Astrocyte of the cerebellum (primary cell): ENCODE measurements at regions not wholly inside any gene's neighbourhood (a gene's known extent, or its start where the extent isn't known, plus 50 kb on each side); places are given as distances from the start of the nearest gene placed in this dataset.

Experiments used
- DNase-seq: peaks from one replicate; pipeline ENCODE4 v3.0.0-alpha.2; 2011; ENCODE audit warnings: low read depth
- H3K4me3 ChIP-seq: 2 replicates; pipeline ENCODE4 v1.5.1; 2011; ENCODE audit warnings: mild to moderate bottlenecking, low read depth, low read length, moderate library complexity
- CTCF ChIP-seq: IDR thresholded peaks from 2 replicates; pipeline ENCODE4 v1.5.1; 2012; ENCODE audit warnings: low read length, low read depth, moderate library complexity, mild to moderate bottlenecking; ENCODE audit errors: missing control alignments
- in situ Hi-C: cut with HindIII; loops from 2 replicates; pipeline ENCODE4 v1.10.0; 2017; ENCODE audit warnings: low sequenced_read_pairs

GRCh38 chr13:47723898-47724297, 277.2 kb downstream of the SUCLA2 start:
- no peak for TF ChIP-seq CTCF
- no peak overlapping the region for H3K4me3 ChIP-seq
- in situ Hi-C loops: no loop called here

GRCh38 chr13:47719164-47719563, 281.9 kb downstream of the SUCLA2 start:
- TF ChIP-seq CTCF: no peak
- H3K4me3 ChIP-seq: no peak overlapping the region
- in situ Hi-C loops: no loop called here
- no peak for DNase-seq

More at GRCh38 chr13:47723898-47724297, 277.2 kb downstream of the SUCLA2 start:
- no peak for DNase-seq

DNA sequence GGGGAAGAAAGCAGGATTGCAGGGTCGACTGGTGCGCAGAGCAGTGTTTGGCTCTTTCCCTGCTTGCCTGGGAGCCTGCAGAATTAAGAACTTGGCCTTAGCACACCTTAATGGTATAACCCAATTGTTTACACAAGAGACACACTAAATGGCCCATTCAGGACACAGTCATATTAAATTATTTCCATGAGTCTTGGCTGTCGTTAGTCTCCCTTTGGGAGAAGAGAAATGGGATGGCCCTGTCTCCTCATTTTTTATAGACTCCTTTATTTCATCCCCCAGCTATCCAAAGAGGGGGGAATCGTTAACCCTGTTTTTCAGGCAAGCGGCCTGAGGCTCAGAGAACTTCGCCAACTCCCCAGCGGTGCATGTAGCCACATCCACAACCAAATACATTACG, 282.5 kb downstream of the SUCLA2 start:
- in situ Hi-C loops: no loop called here
- DNase-seq: no peak
- no peak for TF ChIP-seq CTCF
- H3K4me3 ChIP-seq: no peak overlapping the region

- in situ Hi-C loops: no loop called here
- no peak for DNase-seq
- no peak for TF ChIP-seq CTCF
- H3K4me3 ChIP-seq: no peak overlapping the region
These were observed 292.7 kb downstream of the SUCLA2 start for GRCh38 chr13:47708386-47708785.

- no peak for DNase-seq
- no peak for TF ChIP-seq CTCF
- H3K4me3 ChIP-seq: no peak overlapping the region
- in situ Hi-C loops: no loop called here
These were observed 293.7 kb downstream of the SUCLA2 start for GRCh38 chr13:47707414-47707813.

DNA sequence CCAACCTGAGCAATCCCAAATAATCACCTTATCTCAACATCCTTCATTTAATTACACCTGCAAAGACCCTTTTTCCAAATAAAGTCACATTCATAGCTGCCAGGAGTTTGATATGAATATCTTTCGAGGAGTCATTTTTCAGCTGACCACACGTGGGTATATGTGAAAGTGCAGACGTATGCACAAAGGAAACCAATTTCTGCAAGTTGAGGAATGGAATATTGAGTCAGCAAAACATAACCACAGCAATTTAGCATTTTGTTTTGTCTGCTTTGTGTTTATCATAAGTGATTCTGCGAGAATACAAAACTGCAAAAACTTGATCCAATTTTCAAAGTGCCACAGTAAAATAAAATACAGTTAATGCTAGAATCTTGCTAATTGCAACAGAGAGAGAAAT, 295.9 kb downstream of the SUCLA2 start:
- H3K4me3 ChIP-seq: no peak overlapping the region
- no peak for DNase-seq
- in situ Hi-C loops: no loop called here
- TF ChIP-seq CTCF: no peak

GRCh38 chr13:47696674-47697073, 304.4 kb downstream of the SUCLA2 start:
- H3K4me3 ChIP-seq: no peak overlapping the region
- in situ Hi-C loops: no loop called here
- DNase-seq: no peak
- no peak for TF ChIP-seq CTCF
